ENCODE measurements at regions not wholly inside any gene's neighbourhood (a gene's known extent, or its start where the extent isn't known, plus 50 kb on each side); places are given as distances from the start of the nearest gene placed in this dataset.

- TF ChIP-seq PHF20 (CRISPR knock-in tag; IDR thresholded peaks at IDR 0.05): no peak
- TF ChIP-seq EED (CRISPR knock-in tag; IDR thresholded peaks at IDR 0.05): no peak
- no peak for TF ChIP-seq FOXJ3 (CRISPR knock-in tag; IDR thresholded peaks at IDR 0.05; ENCODE audit: borderline replicate concordance)
- TF ChIP-seq HCFC1 (IDR thresholded peaks at IDR 0.05; ENCODE audit: low read depth, low read length): no peak
- no peak for TF ChIP-seq AKAP8 (CRISPR knock-in tag; IDR thresholded peaks at IDR 0.05)
- no peak for TF ChIP-seq TAF1 (CRISPR knock-in tag; IDR thresholded peaks at IDR 0.05)
- no peak for TF ChIP-seq BRD4 (CRISPR knock-in tag; IDR thresholded peaks at IDR 0.05)
Observed at GRCh38 chr4:115740806-115741205, 627.4 kb upstream of the NDST4 start.

All from HepG2 (cell line).